ENCODE measurements at regions not wholly inside any gene's neighbourhood (a gene's known extent, or its start where the extent isn't known, plus 50 kb on each side); places are given as distances from the start of the nearest gene placed in this dataset.

DNA sequence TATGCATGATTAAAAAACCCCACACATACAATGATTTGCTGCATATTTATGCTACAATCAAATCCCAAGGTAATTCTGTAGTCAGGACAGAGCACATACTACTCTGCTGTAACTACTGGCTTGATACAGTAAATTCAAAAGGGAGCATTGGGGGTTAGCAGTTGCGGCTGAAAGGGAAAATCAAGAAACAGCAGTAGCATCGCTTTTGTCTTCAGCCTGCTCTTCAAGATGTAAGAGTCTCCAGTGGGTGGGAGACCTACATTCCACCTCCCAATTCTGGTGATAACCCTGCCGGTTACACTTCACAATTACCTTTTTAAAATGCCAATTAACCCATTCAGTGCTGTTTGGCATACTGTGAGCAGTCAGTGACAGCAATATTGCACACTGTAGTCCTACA is 259.4 kb downstream of the NR2F2 start:
- no peak for TF ChIP-seq FOXM1 (IDR thresholded peaks at IDR 0.05; ENCODE audit: borderline replicate concordance)
- TF ChIP-seq BHLHE40 (IDR thresholded peaks at IDR 0.05; ENCODE audit: borderline replicate concordance): no peak

Measured in HEK293T (cell line).